Endothelial cell of umbilical vein (primary cell): ENCODE measurements at regions not wholly inside any gene's neighbourhood (a gene's known extent, or its start where the extent isn't known, plus 50 kb on each side); places are given as distances from the start of the nearest gene placed in this dataset.
A peak's percentile ranks its signal among the peaks of the same experiment; 100 is the strongest.

Experiments used
- BruUV-seq: library from RNA; stranded (reverse); fragments of 400-500 nt; replicated peaks from 2 replicates; lab custom pipeline; 2021; lab: Mats Ljungman, UMichigan
- CTCF ChIA-PET: fragments of 300-600, 350-600 bp; sonication (Branson Sonifier 250); formaldehyde crosslinking; loops from one replicate; lab custom pipeline; 2021; ENCODE audit warnings: antibody characterized with exemption, inconsistent platforms; lab: Charles Lee
- POLR2A ChIA-PET: fragments of 300-600, 350-600 bp; sonication (Branson Sonifier 250); formaldehyde crosslinking; loops from one replicate; lab custom pipeline; 2021; ENCODE audit warnings: antibody characterized with exemption, inconsistent platforms; lab: Charles Lee
- DNase-seq: peaks from one replicate; pipeline ENCODE4 v3.0.0-alpha.2; 2011; ENCODE audit warnings: low read depth, low spot score
- FAIRE-seq: peaks from 2 replicates; lab custom pipeline; 2011; peaks lifted over from hg19 to GRCh38; lab: Jason Lieb, UNC
- H2AFZ ChIP-seq: 2 replicates; pipeline ENCODE4 v1.6.0; 2012; ENCODE audit warnings: low read depth, low read length, control low read depth, inconsistent platforms
- H3K27ac ChIP-seq: 2 replicates; pipeline ENCODE4 v1.5.1; 2011; ENCODE audit warnings: low read depth, mild to moderate bottlenecking, control low read depth, low read length, moderate library complexity; ENCODE audit not compliant: insufficient read depth
- H3K27me3 ChIP-seq, 2 experiments: 2 replicates each; pipeline versions ENCODE4 v1.6.0 to v1.6.1; 2011; ENCODE audit warnings: low read length in 2 of 2, mixed read lengths in 1 of 2; ENCODE audit not compliant: control insufficient read depth in 2 of 2, insufficient read depth in 2 of 2
- H3K36me3 ChIP-seq, 2 experiments: 2 replicates in 1 of 2; 3 replicates in 1 of 2; pipeline ENCODE4 v1.5.1; 2011; ENCODE audit warnings: low read length in 2 of 2, mild to moderate bottlenecking in 1 of 2, moderate library complexity in 1 of 2; ENCODE audit not compliant: control insufficient read depth in 2 of 2, insufficient read depth in 2 of 2; ENCODE audit errors: extremely low read depth in 1 of 2
- H3K4me1 ChIP-seq: 3 replicates; pipeline ENCODE4 v1.5.1; 2011; ENCODE audit warnings: mild to moderate bottlenecking, low read length; ENCODE audit not compliant: control insufficient read depth, insufficient read depth; ENCODE audit errors: extremely low read depth
- H3K4me2 ChIP-seq: 2 replicates; pipeline ENCODE4 v1.6.1; 2011; ENCODE audit warnings: low read length, control low read depth, mixed read lengths; ENCODE audit not compliant: insufficient read depth
- H3K4me3 ChIP-seq, 3 experiments: fragments of 200-600 bp in 1 of 3; sonication (generic), shearing (Covaris generic) in 1 of 3; replicated peaks in 1 of 3; 2 replicates each; pipeline ENCODE4 v1.5.1; 2011 to 2016; ENCODE audit warnings: control low read depth in 3 of 3, low read length in 3 of 3, mild to moderate bottlenecking in 2 of 3, inconsistent platforms in 1 of 3, low read depth in 1 of 3, moderate library complexity in 1 of 3; ENCODE audit not compliant: insufficient read depth in 1 of 3
- H3K79me2 ChIP-seq: 2 replicates; pipeline ENCODE4 v1.6.0; 2012; ENCODE audit warnings: low read length, inconsistent platforms; ENCODE audit not compliant: control insufficient read depth, insufficient read depth
- H3K9ac ChIP-seq: replicated peaks from 2 replicates; pipeline ENCODE3; 2011; ENCODE audit warnings: low read length, control low read depth; ENCODE audit not compliant: insufficient read depth; ENCODE audit errors: extremely low read depth
- H3K9me1 ChIP-seq: replicated peaks from 3 replicates; pipeline ENCODE4 v1.6.0; 2011; ENCODE audit warnings: mild to moderate bottlenecking, low read length; ENCODE audit not compliant: control insufficient read depth, insufficient read depth; ENCODE audit errors: extremely low read depth
- H3K9me3 ChIP-seq: replicated peaks from 2 replicates; pipeline ENCODE4 v1.5.1; 2012; ENCODE audit warnings: low read length, inconsistent platforms; ENCODE audit not compliant: control insufficient read depth, insufficient read depth
- H4K20me1 ChIP-seq: replicated peaks from 2 replicates; pipeline ENCODE3; 2011; ENCODE audit warnings: mild to moderate bottlenecking, low read length; ENCODE audit not compliant: control insufficient read depth, insufficient read depth; ENCODE audit errors: extremely low read depth
- CTCF ChIP-seq, 2 donors: IDR thresholded peaks; 1 replicate in 1 of 2; 2 replicates in 1 of 2; pipeline ENCODE4 v1.5.1; 2011; ENCODE audit warnings: low read length in 2 of 2, mild to moderate bottlenecking in 2 of 2, moderate library complexity in 2 of 2, control low read depth in 1 of 2, inconsistent platforms in 1 of 2, low read depth in 1 of 2; ENCODE audit not compliant: insufficient read depth in 1 of 2; ENCODE audit errors: extremely low read depth in 1 of 2
- EZH2 ChIP-seq: IDR thresholded peaks from 2 replicates; pipeline ENCODE4 v1.6.1; 2012; ENCODE audit warnings: borderline replicate concordance, low read depth, mild to moderate bottlenecking, moderate library complexity, low read length, inconsistent platforms; ENCODE audit not compliant: severe bottlenecking
- FOS ChIP-seq: IDR thresholded peaks from 2 replicates; pipeline ENCODE4 v1.6.1; 2011; ENCODE audit warnings: mild to moderate bottlenecking, low read length, moderate library complexity, borderline replicate concordance; ENCODE audit not compliant: insufficient read depth
- GATA2 ChIP-seq: IDR thresholded peaks from 2 replicates; pipeline ENCODE4 v1.7.0; 2011; ENCODE audit warnings: low read depth, mild to moderate bottlenecking, moderate library complexity, mixed read lengths, low read length; ENCODE audit not compliant: insufficient read length, insufficient read depth
- JUN ChIP-seq: IDR thresholded peaks from 2 replicates; pipeline ENCODE4 v1.6.1; 2011; ENCODE audit warnings: borderline replicate concordance, low read depth; ENCODE audit not compliant: insufficient read length, insufficient read depth
- MYC ChIP-seq: IDR thresholded peaks from one replicate; pipeline ENCODE4 v1.6.1; 2011; ENCODE audit warnings: mild to moderate bottlenecking, low read depth, low read length
- dilution Hi-C: fragments of 300-500 bp; cut with MboI; formaldehyde crosslinking; loops from one replicate; pipeline ENCODE4 v1.15.0; 2019; ENCODE audit warnings: low sequenced_read_pairs; ENCODE audit not compliant: extremely low pct_ligation_motif_present
- intact Hi-C: fragments of 100-400 bp; cut with micrococcal nuclease; formaldehyde crosslinking; loops from one replicate; pipeline ENCODE4 v1.10.0; 2022

- Histone ChIP-seq H2AFZ (no peak overlapping the region), H3K79me2 (no peaks in the 10 kb centered on the region), H3K4me1 (peaks cover 15% of the 10 kb centered on the region), H3K4me3 (no peak overlapping the region), H3K9me1 (no peaks in the 10 kb centered on the region), H4K20me1 (no peaks in the 10 kb centered on the region), H3K9me3 (no peaks in the 10 kb centered on the region), H3K9ac (peak overlapping the region; percentile 34), H3K4me2 (peak overlapping the region; percentile 8), H3K27me3 (no peaks in the 10 kb centered on the region), H3K36me3 (no peaks in the 10 kb centered on the region), H3K27ac (peak overlapping the region; percentile 72)
- BruUV-seq, result no TSS peak
- intact Hi-C loops (loop anchor here (1.0 to 5.0 kb wide), 3 partner anchors 52 to 251 kb away; no protein-coding TSS in a partner anchor), dilution Hi-C loops (no loop called here)
- ChIA-PET POLR2A (no interaction called here), CTCF (interaction anchor here (0.7 to 1.4 kb wide), 4 partner anchors 9 to 264 kb away, joined by 3 to 4 read pairs (median 3); no protein-coding TSS in a partner anchor)
- TF ChIP-seq JUN (peak; percentile 42), FOS (peak; percentile 82), GATA2 (peak; percentile 37), CTCF (IDR thresholded peaks at IDR 0.05; ENCODE audit: extremely low read depth in 1 of 2, insufficient read depth in 1 of 2, low read depth in 1 of 2, low read length in 2 of 2) (no peak), EZH2 (no peak), MYC (no peak)
- DNase-seq (peak; percentile 82), FAIRE-seq (peak; percentile 97)
Measured at GRCh38 chr2:236776695-236777251, 207.1 kb downstream of the ACKR3 start.
